ENCODE measurements at regions not wholly inside any gene's neighbourhood (a gene's known extent, or its start where the extent isn't known, plus 50 kb on each side); places are given as distances from the start of the nearest gene placed in this dataset.
"Not testable (repeated sequence)": the region's sequence is repeated elsewhere in the genome, so short reads cannot be mapped to it uniquely, and the experiment has no call there.

GRCh38 chr22:47354668-47355387 lies 592.4 kb downstream of the TBC1D22A start:
- no peak for DNase-seq

- DNase-seq = no peak
These were observed 590.7 kb downstream of the TBC1D22A start for GRCh38 chr22:47352920-47353700.

DNA sequence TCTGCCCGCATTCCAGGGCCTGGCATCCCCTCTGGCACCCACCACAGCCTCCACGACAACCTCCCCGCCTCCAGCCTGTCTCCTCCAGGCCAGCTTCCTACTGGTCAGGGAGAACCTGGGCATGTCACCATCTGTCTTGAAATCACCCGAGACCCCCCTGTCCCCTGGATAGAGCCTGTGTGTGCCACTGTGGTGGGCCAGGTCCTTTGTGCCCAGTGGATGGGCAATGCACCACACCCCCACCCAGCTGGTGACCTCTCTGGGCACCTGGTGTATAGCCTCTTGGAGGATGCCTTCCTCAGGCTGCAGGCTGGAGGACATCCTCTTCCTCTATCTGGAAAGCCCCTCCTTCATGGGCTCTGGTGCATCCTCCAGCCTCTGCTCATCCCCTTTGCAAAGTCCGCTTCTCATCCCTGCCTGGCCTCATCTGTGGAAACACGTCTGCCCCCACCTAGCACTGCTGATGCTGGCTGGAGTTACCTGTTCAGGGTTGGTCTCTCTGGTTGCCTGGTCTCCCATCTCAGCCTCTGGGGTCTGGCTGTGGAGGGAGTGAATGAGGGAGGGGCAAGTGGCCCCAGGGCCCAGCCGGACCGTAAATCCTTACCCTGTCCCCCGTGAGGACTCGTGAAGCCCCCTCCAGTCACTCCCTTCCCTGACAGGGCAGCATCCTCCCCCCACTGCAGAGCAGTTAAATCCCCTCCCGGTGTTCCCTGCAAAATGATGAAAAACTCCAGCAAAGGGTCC lies 589.6 kb downstream of the TBC1D22A start:
- no peak for DNase-seq

- not testable (repeated sequence) for DNase-seq
These were observed 583.8 kb downstream of the TBC1D22A start for GRCh38 chr22:47346287-47346686.

DNA sequence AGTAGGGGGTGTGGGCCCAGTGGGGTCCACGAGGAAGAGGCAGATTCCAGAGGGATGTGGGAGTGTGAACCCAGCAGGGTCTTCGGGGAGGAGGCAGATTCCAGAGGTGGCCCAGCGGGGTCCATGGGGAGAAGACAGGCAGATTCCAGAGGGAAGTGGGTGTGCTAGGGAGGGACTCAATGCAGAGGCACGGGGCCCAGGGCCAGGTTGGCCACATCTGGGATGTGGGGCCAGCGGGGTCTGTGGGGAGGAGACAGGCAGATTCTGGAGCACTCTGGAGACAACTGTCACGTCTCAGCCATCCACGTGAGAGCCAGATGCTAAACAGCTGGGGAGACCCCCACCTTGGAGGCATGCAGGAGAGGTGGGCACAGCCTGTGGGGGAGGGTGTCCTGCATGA lies 582.6 kb downstream of the TBC1D22A start:
- DNase-seq = no peak

- no peak for DNase-seq
These were observed 582.0 kb downstream of the TBC1D22A start for GRCh38 chr22:47344414-47344813.

- DNase-seq = no peak
These were observed 581.2 kb downstream of the TBC1D22A start for GRCh38 chr22:47343611-47344010.

GRCh38 chr22:47342446-47342845 lies 580.0 kb downstream of the TBC1D22A start:
- no peak for DNase-seq

DNA sequence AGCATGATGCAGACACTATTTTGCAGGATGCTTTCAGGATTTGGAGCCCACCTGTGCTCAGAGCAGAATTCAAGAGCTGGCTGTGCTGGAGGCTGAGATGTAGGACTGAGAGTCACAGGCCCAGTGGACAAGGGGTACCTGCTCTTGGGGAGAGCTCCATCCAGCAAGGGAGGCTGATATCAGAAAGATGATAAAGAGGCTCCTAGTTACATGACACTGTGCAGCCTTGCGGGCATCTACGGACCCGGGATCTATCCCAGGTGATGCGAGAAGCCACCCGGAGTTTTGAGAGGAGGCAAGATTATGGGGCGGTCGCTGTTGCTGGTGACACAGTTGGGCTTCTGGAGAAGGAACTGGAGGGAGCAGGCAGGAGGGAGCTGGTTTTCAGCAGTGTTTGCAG lies 579.0 kb downstream of the TBC1D22A start:
- no peak for DNase-seq

GRCh38 chr22:47340851-47341436 lies 578.5 kb downstream of the TBC1D22A start:
- no peak for DNase-seq

DNA sequence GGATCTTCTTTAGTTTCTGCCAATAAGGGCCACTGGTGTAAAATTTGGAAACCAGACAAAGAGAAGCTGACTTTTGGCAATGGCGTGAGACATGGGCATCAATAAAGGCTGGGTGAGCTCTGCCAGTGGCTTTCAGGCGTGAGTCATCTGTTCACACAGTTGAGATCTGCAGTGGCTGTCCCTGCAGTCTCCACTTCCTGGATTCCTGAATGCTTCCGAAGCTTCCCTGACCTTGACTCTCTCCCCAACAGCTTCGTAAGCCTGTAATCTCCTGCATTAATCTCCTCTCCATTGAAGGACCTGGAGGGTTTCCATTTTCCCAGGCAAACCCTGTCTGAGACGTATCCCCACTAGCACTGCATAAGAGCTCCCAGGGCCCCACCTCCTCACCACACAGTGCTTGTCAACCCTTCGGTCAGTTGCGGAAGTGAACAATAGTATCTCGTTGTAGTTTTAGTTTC lies 574.7 kb downstream of the TBC1D22A start:
- DNase-seq = no peak

GRCh38 chr22:47335958-47336357 lies 573.5 kb downstream of the TBC1D22A start:
- no peak for DNase-seq

- no peak for DNase-seq
These were observed 573.0 kb downstream of the TBC1D22A start for GRCh38 chr22:47335460-47335859.

DNA sequence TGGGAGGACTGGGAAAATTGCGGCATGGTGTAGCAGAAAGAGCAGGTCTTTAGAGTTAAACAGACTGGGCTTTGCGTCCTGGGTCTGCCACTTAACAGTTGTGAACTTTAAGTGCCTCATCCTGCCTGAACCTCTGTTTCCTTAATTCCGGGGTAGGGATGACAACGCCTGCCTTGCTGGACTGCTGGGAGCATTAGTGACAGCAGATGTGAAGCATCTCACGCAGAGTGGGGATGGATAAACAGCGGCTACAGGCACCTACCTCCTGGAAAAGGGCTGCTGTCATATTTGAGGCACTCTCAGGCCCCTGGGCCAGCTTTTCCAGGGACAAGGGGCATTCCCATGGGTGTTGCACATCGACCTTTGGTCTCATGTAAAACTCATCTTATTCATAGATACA lies 572.2 kb downstream of the TBC1D22A start:
- DNase-seq = no peak

GRCh38 chr22:47333625-47334024 lies 571.2 kb downstream of the TBC1D22A start:
- no peak for DNase-seq

- DNase-seq = no peak
These were observed 570.0 kb downstream of the TBC1D22A start for GRCh38 chr22:47332246-47332980.

GRCh38 chr22:47331750-47332149 lies 569.3 kb downstream of the TBC1D22A start:
- DNase-seq = no peak

DNA sequence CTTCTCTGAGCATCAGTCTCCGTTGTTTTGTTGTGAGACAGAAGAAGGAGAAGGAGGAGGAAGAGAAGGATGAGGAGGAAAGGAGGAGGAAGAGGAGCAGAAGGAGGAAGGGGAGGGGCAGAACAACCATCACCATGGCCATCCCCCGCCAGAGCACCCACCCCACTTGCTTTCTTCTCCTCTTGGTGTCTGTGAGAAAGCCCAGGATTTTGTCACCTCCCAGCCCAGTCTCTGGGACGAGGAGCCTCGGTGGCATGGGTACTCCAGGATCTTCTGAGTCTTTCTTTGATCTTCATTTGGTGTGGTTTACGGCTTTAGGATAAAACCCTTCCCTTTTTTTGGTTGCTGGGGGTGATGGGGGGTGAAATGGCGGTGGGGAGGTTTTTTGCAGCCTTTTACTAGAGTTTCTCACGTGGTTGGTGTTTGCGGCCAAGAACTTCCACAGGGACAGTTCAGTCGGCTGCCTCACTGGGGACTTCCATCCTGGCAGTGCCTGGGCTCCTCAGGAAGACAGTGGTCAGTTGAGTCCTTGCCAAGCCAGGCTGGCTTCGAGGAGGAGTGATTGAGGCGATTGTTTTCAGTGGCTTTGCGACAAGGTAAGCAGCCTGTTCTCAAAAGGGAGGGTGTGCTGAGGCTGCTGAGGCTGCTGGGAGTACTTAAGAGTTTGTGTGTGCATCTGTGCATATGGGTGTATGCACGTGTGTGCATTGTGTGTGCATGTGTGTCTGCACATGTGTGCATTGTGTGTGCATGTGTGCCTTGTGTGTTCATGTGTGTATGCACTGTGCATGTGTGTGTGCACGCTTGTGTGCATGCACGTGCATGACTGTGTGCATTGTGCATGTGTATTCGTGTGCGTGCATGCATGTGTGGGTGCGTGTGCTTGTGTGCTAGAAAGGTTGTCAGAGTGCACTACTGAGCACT lies 567.5 kb downstream of the TBC1D22A start:
- DNase-seq = no peak

DNA sequence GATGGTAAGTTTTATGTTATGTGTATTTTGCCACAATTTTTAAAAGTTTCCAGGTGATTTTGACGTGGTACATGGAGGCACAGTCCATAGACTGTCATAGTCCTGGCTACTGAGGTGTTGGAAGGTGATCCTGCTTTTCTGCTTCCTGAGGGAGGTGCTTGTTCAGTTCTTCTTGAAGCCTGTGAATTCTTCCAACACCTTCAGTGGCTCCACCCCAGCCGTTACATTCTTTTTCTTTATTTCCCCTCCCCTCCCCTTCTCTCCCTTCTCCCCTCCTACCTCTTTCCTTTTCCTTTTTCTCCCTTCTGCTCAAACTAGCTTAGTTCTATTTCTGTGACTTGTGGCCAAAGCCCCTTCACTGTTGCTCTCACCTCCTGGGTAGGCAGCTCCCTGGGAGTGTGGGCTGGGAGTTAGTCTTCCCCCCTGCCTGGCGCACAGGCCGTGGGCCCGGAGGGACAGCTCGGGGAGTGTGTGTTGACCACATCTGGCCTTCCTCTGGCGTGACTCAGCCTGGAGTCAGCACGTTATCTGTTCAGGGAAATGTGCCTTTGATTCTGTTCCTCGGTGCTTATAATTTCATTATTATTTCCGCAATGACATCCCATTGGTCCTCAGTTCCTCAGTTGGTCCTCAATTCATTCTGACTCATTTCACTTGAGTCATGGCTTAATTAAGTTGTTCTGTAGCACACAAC lies 566.2 kb downstream of the TBC1D22A start:
- DNase-seq = no peak

GRCh38 chr22:47327241-47327640 lies 564.8 kb downstream of the TBC1D22A start:
- DNase-seq = no peak

DNA sequence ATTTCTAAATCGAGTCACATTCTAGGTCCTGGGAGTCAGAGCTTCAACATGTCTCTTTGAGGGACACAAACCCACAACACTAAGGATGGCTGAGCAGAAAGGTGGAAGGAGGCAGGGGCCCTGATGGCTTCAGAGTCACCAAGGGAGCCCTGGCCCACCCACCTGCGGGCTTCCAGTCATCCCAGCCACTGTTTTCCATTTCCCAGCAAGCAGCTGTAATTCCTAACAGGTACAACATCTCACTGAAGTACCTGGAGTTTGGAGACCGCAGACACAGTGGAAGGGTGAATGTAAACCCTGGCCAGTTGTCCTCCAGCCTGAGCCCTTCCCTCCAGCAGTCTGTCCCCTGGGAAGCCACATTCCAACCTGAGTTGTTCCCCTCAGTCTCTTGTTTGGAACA lies 562.8 kb downstream of the TBC1D22A start:
- no peak for DNase-seq

Measured in CD4-positive, alpha-beta T cell treated with Interleukin-17A for 4 hours (primary cell).